HG02642 (cell line): ENCODE measurements at regions not wholly inside any gene's neighbourhood (a gene's known extent, or its start where the extent isn't known, plus 50 kb on each side); places are given as distances from the start of the nearest gene placed in this dataset.

Experiments
- ATAC-seq: cut with Tn5 transposase; IDR thresholded peaks from one replicate; pipeline ENCODE4 v1.9.1; 2021; ENCODE audit warnings: mild to moderate bottlenecking; ENCODE audit not compliant: unreplicated experiment, poor library complexity

DNA sequence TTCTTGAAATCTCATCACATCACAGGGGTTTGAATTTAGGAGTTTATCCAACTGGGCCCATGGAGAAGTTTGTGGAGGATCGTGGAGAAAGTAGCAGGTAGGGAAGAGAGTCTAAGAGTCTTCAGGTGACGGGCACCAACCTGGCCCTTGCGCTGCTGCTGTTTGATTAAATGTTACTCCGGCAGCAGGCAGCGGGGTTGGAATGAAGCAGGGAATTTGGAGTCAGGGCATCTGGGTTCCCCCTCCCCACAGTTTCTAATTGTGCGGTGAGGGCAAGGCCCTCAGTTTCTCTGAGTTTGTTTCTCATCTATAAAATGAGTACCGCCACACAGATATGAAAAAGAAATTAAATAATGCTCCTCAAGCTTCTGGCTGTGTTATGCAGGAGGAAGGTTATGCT is 182.9 kb upstream of the RGMA start:
- no peak for ATAC-seq

DNA sequence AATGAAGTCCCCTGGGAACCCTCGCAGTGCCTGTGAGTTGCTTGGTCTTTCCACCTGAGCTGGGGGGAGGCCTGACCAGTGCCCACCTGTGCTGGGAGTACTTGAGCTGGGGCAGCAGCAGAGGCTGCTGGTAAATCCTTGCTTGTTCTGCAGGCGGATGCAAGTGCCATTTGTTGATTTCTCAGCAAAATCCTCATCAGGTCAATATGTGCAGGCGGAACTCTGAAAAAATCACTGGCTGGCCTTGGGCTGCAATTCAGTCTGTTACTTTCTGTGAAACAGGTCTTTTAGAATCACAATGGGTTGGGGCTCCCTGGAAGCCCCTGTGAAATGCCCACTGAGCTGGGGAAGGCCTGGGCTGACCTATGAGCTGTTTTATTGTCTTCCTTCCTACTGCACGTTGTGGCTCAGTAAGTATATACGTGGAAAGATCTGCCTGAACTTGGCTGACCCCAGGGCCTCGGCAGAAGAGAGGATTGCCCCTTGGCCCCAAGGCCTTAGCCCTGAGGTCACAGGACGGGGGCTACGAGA is 182.0 kb upstream of the RGMA start:
- ATAC-seq, result no peak

DNA sequence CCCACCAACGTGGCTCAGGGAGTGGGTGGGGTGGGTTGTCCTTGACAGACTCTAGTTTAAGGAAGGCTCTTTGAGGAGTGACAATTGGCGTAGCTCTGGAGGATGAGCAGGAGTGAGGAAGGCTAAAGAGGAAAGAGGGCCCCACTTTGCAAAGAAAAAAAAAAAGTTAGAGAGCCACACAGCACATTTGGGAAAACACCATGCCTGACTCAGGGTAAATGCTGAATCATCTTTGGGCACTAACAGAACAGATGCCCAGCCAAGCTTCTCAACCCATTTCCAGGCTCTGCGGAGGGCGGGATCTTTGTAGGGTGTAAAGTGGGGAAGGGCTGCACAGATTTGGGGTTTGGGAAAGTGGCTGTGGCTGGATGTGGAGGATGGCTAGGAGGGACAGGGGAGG is 179.1 kb upstream of the RGMA start:
- no peak for ATAC-seq

GRCh38 chr15:93266291-93266690 is 177.3 kb upstream of the RGMA start:
- ATAC-seq, result no peak

- no peak for ATAC-seq
Measured at GRCh38 chr15:93265111-93265556, 176.1 kb upstream of the RGMA start.

GRCh38 chr15:93261845-93262244 is 172.8 kb upstream of the RGMA start:
- ATAC-seq, result no peak

DNA sequence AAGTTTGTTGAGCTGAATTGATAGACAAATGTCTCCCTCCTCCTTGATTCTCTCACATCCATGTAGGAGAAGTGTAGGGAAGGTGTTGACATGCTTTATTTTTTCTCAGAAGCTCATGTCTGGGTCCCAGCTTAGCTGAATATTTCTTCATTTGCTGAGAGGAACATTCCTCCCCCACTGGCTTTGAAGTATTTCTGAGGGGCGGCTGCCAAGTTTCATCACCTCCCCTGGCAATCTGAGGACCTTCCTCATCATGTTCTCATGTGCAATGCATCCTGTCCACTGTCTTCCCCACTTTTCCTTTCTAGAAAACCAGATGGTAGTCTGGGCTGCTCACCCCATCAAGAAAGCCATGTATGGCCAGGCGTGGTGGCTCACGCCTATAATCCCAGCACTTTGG is 168.9 kb upstream of the RGMA start:
- ATAC-seq, result no peak

GRCh38 chr15:93253681-93254080 is 164.7 kb upstream of the RGMA start:
- no peak for ATAC-seq

DNA sequence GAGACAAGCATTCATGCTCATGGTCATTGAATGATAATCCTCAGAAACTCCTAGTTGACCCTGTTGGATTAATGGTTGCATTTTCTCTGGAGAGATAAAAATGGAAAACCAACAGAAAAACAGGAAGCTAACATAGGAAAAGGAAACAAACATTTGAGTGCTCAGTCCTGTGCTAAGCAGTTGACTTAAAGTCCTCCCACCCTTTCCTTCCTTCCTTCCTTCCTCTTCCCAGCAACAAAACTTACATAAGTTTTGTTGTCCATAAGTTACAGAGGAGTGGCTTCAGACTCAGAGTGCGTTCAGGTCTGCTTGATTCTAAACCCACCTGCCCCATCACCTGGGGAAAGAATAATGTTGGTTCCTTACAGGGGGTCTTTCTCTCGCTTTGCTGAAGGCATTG is 163.8 kb upstream of the RGMA start:
- no peak for ATAC-seq

GRCh38 chr15:93250950-93251349 is 161.9 kb upstream of the RGMA start:
- no peak for ATAC-seq

DNA sequence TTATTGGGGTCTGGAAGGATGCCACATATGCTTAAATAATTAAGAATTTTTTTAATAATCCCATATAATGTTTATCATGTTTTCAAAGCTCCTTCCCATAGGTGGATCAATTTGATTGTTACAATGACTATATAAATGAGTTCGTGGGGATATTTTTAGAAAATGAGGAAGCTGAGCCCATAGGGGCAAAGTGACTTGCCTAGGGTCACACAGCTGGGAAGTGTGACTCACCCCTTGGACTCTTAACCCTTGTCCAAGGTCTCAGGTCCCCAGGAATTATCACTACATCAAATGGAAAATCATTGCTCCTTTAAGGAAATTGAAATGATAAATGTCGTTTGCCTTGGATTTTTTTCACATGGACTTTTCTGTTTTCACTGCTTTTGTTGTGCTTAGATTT is 161.2 kb upstream of the RGMA start:
- ATAC-seq, result no peak

DNA sequence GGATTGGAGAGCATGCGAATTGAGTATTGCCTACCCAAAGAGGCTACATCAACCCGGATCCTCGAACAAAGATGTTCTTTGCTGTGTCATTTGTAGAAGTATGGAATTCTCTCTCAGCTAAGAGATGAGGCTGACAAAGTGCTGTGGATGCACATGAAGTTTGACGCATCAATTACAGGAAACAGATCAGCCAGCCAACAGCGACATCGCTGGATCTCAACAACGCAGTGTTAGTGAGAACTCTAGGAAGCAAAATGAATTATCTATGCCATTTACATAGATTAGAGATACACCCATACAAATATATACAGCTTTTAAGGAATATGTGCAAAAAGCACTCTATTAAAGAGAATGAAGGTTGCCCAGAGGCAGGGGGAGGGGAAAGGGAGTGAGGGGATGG is 160.6 kb upstream of the RGMA start:
- no peak for ATAC-seq

DNA sequence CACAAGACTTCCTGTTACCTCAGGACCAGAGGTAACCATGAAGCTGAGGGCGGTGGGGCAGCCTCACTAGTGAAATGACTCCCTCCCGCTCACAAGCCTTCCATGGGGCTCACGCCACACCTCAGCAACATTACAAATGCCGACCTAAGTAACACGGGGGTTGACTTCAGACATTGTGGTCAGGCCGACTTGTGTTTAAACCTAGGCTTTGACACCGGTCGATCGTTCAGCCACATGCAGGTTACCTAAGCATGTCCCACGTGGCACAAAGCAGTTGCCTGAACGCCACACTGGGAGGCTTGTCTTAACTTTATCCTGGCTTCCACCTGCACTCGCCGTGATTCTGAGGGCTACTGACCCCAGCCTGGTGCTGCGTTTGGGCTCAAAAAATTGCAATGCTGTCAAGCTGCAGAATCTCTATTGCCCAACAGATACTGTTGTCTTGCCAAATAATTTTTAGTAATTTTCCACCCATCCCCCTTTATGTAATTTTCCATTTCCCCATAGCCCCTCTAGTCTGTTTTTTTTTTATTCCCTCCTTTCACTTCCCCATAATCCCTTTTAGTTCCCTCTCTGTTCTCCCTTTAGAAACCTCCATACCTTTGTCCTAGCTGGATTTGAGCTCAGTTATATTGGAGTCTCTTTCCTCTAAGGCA is 158.6 kb upstream of the RGMA start:
- no peak for ATAC-seq

DNA sequence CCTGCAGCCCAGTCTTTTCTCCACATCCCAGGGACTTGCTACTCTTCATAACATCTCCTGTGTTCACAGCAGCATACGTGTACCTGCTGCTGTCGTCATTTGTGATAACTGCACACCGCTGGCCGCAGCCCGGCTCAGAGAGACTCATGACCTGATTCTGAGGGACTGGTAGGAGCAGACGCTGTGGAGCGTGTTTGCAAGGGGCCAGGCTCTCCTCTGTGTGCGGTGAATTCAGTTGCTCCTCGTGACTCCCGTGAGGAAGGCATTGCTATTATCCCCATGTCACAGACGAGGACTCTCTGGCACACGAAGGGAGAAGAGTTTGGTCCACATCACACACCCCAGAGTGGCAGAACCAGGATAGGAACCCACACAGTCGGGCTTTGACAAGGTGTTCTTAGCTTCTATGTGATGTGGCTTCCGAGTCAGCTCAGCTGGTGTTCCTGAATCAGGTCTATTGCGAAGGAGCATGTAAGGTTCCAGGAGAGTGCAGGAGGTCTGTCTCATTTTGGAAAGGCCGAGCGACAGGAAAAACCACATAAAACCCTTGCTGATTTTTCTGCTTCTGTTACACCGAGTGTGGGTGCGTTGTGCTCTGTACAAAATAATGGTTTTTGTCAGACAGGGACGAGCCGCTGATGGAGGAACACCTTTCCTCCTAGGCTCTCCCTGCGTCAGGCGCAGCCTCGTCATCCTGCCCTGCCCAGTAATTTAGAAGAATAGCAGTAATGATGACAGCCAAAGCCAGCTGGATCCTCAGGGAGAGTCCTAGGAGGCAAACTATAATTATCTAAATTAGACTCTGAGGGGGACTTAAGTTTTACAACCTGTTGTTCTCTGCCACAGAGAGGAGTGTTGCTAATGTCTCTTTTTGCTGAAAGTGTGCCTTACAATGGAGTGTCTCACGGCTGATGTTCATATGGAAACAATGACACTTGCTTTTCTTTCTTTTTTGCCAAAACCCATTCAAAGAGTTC is 157.5 kb upstream of the RGMA start:
- ATAC-seq, result no peak

DNA sequence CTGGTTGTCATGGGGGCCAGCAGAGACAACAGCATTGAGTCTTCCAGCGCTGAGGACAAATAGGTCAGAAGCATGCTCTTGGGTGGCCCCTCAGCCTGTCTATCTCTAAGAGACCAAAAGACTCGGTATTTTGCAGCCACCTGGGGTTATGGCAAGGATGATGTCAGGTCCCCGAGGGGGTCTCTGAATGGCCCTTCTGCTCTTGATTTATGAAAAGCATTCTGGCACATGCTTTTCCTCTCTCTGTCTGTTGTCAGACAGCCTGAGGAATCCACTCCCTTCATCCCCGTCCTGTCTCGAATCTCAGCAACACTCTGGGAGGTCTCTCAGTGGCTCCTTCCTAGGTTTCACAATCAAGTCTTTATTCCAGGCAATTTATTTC is 156.6 kb upstream of the RGMA start:
- ATAC-seq, result no peak

- ATAC-seq, result no peak
Measured at GRCh38 chr15:93244696-93245660, 156.0 kb upstream of the RGMA start.

DNA sequence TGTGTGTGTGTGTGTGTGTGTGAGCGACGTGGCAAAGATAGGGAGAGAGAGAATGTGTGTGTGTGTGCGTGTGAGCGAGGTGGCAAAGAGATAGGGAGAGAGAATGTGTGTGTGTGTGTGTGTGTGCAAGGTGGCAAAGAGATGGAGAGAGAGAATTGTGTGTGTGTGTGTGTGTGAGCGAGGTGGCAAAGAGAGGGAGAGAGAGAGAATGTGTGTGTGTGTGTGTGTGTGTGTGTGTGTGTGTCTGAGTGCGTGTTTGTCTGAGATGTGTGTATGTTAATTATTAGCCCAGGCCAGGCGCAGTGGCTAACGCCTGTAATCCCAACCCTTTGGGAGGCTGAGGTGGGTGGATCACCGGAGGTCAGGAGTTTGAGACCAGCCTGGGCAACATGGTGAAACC is 154.6 kb upstream of the RGMA start:
- no peak for ATAC-seq

DNA sequence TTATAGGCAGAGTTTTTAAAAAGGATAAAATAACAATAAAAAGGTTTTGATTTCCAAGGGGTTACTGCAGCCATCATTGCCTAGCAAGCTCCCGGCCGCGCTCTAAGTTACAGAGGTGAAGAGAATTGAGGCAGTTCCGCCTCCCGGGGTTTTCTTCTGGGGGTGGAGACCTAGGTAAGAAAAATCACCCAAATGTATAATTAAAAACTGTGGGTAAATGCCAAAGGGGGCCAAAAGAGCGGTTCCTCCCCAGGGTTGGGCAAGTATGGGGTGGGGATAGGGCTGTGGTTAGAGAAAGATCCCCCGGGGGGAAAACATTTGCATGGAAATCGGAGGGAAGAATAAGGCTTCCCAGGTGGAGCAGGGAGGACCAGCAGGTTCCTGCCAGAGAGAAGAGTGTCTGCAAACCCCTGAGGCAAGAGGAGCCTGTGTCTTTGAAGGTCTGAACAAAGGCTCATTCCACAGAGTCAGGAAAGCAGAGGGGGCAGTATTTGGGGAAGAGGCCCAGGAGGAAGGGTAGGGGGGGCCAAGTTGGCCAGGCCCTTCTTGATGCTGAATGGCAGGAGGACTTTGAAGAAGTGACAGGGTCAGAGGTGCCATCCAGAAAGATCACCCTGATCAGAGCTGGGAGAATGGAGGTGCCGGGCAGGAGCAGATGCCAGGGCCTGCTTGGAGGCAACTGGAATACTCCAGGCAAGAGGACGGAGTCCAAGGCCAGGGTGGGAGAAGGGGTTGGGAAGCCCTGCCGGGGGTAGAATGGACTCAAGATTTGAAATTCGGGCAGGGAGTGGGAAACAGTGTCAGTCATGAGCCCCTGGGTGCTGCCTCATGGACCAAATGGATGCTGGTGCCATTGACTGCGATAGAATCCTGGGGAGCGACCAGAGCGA is 152.9 kb upstream of the RGMA start:
- no peak for ATAC-seq

- no peak for ATAC-seq
Measured at GRCh38 chr15:93239993-93240392, 151.0 kb upstream of the RGMA start.
